Activated B cell treated with CpG ODN at 0.5 μM for 24 hours (primary cell): ENCODE measurements at regions not wholly inside any gene's neighbourhood (a gene's known extent, or its start where the extent isn't known, plus 50 kb on each side); places are given as distances from the start of the nearest gene placed in this dataset.
A peak's percentile ranks its signal among the peaks of the same experiment; 100 is the strongest.
"Not testable (repeated sequence)": the region's sequence is repeated elsewhere in the genome, so short reads cannot be mapped to it uniquely, and the experiment has no call there.

Source experiments
- ATAC-seq: fragments of 200-7000 bp; cut with Tn5 transposase; one replicate; pipeline ENCODE4 v1.10.0; 2021; ENCODE audit warnings: low read depth, mild to moderate bottlenecking, moderate library complexity
- CTCF ChIA-PET: fragments of 350-600 bp; sonication (Branson Sonifier 250); formaldehyde crosslinking; loops from one replicate; lab custom pipeline; 2021; ENCODE audit warnings: antibody characterized with exemption; lab: Charles Lee
- POLR2A ChIA-PET: fragments of 350-600 bp; sonication (Branson Sonifier 250); formaldehyde crosslinking; loops from one replicate; lab custom pipeline; 2021; ENCODE audit warnings: antibody characterized with exemption; lab: Charles Lee
- DNase-seq: peaks from one replicate; pipeline ENCODE4 v3.0.0; 2022
- H3K27ac Mint-ChIP-seq: one replicate; pipeline ENCODE4 v1.8.0; 2020; ENCODE audit warnings: mixed read lengths
- H3K27me3 Mint-ChIP-seq: one replicate; pipeline ENCODE4 v1.8.0; 2021; ENCODE audit warnings: mixed read lengths
- H3K36me3 Mint-ChIP-seq: one replicate; pipeline ENCODE4 v1.8.0; 2021; ENCODE audit warnings: low read depth, mixed read lengths
- H3K4me1 Mint-ChIP-seq: one replicate; pipeline ENCODE4 v1.8.0; 2021; ENCODE audit warnings: mixed read lengths
- H3K4me3 Mint-ChIP-seq: one replicate; pipeline ENCODE4 v1.8.0; 2020; ENCODE audit warnings: mild to moderate bottlenecking, mixed read lengths
- H3K9me3 Mint-ChIP-seq: one replicate; pipeline ENCODE4 v1.8.0; 2020; ENCODE audit warnings: mixed read lengths
- intact Hi-C: fragments of 100-400 bp; cut with micrococcal nuclease; formaldehyde crosslinking; loops from one replicate; pipeline ENCODE4 v1.15.1; 2024
- TF ChIP-seq, protein P1 (sequence below): fragments of 200-600 bp; IDR thresholded peaks from one replicate; pipeline ENCODE4 v1.8.0; 2022; ENCODE audit warnings: antibody characterized with exemption, mild to moderate bottlenecking

DNA sequence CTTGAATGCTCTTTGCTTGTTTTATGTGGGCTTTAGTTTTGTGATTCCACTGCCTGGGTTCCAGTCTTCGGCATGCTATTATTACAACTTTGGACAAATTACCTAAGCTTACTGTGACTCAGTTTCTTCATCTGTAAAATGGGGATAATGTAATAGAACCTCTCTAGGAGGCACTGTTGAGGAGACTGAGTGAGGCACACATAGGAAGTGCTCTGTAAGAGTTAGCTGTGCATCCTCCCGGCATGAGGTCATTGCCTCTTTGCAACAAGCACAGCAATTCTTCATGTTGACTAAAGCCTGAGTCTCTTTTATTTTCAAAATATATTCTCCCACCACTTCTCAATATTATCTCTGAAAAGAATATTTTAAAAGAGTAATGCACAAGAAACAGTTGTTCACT lies 227.4 kb downstream of the DLEU7 start:
- no peak for DNase-seq
- no peak for ATAC-seq
- Mint-ChIP-seq H3K9me3 (no peaks in the 10 kb centered on the region), H3K4me3 (no peak overlapping the region), H3K4me1 (peaks cover 49% of the 10 kb centered on the region), H3K36me3 (no peaks in the 10 kb centered on the region), H3K27ac (no peak overlapping the region), H3K27me3 (no peaks in the 10 kb centered on the region)
- TF ChIP-seq, protein P1, sequence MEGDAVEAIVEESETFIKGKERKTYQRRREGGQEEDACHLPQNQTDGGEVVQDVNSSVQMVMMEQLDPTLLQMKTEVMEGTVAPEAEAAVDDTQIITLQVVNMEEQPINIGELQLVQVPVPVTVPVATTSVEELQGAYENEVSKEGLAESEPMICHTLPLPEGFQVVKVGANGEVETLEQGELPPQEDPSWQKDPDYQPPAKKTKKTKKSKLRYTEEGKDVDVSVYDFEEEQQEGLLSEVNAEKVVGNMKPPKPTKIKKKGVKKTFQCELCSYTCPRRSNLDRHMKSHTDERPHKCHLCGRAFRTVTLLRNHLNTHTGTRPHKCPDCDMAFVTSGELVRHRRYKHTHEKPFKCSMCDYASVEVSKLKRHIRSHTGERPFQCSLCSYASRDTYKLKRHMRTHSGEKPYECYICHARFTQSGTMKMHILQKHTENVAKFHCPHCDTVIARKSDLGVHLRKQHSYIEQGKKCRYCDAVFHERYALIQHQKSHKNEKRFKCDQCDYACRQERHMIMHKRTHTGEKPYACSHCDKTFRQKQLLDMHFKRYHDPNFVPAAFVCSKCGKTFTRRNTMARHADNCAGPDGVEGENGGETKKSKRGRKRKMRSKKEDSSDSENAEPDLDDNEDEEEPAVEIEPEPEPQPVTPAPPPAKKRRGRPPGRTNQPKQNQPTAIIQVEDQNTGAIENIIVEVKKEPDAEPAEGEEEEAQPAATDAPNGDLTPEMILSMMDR = no peak
- ChIA-PET POLR2A (interaction anchor here (1.8 kb wide), 1 partner anchor 21 kb away, joined by 4 read pairs; no protein-coding TSS in a partner anchor), CTCF (interaction anchor here (1.1 kb wide), 1 partner anchor 185 kb away, joined by 4 read pairs; no protein-coding TSS in a partner anchor)
- intact Hi-C loops = no loop called here

DNA sequence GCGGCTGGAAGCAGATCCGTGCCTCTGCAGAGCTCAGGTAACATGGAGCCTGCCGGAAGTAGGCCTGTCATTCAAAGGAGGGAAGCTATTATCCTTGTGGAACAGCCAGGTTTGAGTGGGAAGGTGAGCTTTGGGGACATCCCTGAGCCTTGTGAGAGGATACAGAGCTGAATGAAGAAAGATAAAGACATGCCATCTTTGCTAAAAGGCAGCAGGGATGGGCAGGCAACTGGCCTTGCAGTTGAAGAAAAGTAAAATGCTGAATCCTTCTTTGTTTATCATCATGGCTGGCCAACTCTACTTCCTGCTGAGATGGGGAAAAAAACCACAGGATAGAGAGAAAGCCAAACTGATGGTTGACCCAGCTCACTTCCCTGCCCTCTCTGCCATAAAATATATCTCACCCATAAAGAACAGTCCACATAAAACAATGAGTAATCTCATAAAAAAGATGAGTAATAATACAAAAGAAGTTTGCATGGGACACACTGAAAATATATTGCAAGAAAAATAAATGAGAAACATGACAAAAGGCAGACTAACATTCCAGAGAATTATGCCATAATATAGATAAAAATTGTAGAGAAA lies 226.3 kb downstream of the DLEU7 start:
- Mint-ChIP-seq H3K4me3 (no peak overlapping the region), H3K27me3 (no peaks in the 10 kb centered on the region), H3K4me1 (peaks cover 41% of the 10 kb centered on the region), H3K27ac (peak overlapping the region; percentile 30), H3K9me3 (no peaks in the 10 kb centered on the region), H3K36me3 (no peaks in the 10 kb centered on the region)
- TF ChIP-seq, protein P1 = no peak
- intact Hi-C loops = no loop called here
- ChIA-PET POLR2A (interaction anchor here (1.1 to 1.8 kb wide), 2 partner anchors 23 to 26 kb away, joined by 4 to 5 read pairs; no protein-coding TSS in a partner anchor), CTCF (interaction anchor here (1.1 kb wide), 1 partner anchor 183 kb away, joined by 4 read pairs; no protein-coding TSS in a partner anchor)
- DNase-seq (no peak), ATAC-seq (peak; percentile 21)

GRCh38 chr13:50618206-50618605 lies 225.3 kb downstream of the DLEU7 start:
- CTCF ChIA-PET = no interaction called here
- no peaks in the 10 kb centered on the region for H3K36me3 Mint-ChIP-seq

GRCh38 chr13:50626101-50626547 lies 217.4 kb downstream of the DLEU7 start:
- no peak overlapping the region for H3K27ac Mint-ChIP-seq
- H3K36me3 Mint-ChIP-seq = no peaks in the 10 kb centered on the region
- ChIA-PET POLR2A (interaction anchor here (0.7 kb wide), 3 partner anchors 24 to 187 kb away, joined by 3 to 10 read pairs (median 10); no protein-coding TSS in a partner anchor), CTCF (no interaction called here)
- no peak overlapping the region for H3K4me3 Mint-ChIP-seq
- H3K4me1 Mint-ChIP-seq = peaks cover 18% of the 10 kb centered on the region
- no peaks in the 10 kb centered on the region for H3K27me3 Mint-ChIP-seq
- DNase-seq (no peak), ATAC-seq (peak; percentile 31)
- TF ChIP-seq, protein P1 = no peak
- H3K9me3 Mint-ChIP-seq = peaks cover 3% of the 10 kb centered on the region
- intact Hi-C loops = no loop called here

More at GRCh38 chr13:50618206-50618605, 225.3 kb downstream of the DLEU7 start:
- intact Hi-C loops = loop anchor here (2.0 kb wide), 1 partner anchor 17 kb away; no protein-coding TSS in a partner anchor
- TF ChIP-seq, protein P1 = no peak
- peaks cover 36% of the 10 kb centered on the region for H3K4me1 Mint-ChIP-seq
- no peak overlapping the region for H3K4me3 Mint-ChIP-seq
- no peak overlapping the region for H3K27ac Mint-ChIP-seq
- ATAC-seq (no peak), DNase-seq (no peak)
- no peaks in the 10 kb centered on the region for H3K9me3 Mint-ChIP-seq
- POLR2A ChIA-PET = interaction anchor here (0.6 to 1.9 kb wide), 2 partner anchors 19 to 23 kb away, joined by 4 read pairs; no protein-coding TSS in a partner anchor
- no peaks in the 10 kb centered on the region for H3K27me3 Mint-ChIP-seq

DNA sequence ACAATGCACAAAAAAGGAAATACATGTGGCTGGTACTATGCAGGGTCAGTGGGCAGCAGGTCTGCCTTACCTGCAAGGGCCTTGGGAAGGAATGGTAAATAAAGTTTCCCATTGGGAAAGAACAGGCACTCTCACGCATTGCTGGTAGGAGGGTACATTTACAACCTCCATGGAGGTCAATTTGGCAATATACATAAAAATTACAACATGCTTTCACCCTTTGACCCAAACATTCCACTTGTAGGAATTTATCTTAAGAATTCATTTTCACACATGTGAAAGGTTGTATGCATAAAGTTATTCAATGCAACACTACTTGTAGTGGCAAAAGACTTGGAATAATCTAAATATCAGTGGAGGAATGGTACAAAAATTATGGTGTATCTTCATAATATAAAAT lies 216.4 kb downstream of the DLEU7 start:
- TF ChIP-seq, protein P1 = no peak
- intact Hi-C loops = no loop called here
- peaks cover 14% of the 10 kb centered on the region for H3K4me1 Mint-ChIP-seq
- ChIA-PET CTCF (no interaction called here), POLR2A (interaction anchor here (0.5 to 0.6 kb wide), 2 partner anchors 27 to 652 kb away, joined by 7 to 8 read pairs; no protein-coding TSS in a partner anchor)
- peaks cover 3% of the 10 kb centered on the region for H3K9me3 Mint-ChIP-seq
- ATAC-seq = no peak
- no peaks in the 10 kb centered on the region for H3K27me3 Mint-ChIP-seq
- no peak overlapping the region for H3K4me3 Mint-ChIP-seq
- DNase-seq = no peak
- H3K27ac Mint-ChIP-seq = no peak overlapping the region
- H3K36me3 Mint-ChIP-seq = no peaks in the 10 kb centered on the region

DNA sequence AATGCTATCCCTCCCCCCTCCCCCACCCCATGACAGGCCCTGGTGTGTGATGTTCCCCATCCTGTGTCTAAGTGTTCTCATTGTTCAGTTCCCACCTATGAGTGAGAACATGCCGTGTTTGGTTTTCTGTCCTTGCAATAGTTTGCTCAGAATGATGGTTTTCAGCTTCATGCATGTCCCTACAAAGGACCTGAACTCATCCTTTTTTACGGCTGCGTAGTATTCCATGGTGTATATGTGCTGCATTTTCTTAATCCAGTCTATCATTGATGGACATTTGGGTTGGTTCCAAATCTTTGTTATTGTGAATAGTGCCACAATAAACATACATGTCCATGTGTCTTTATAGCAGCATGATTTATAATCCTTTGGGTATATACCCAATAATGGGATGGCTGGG lies 215.0 kb downstream of the DLEU7 start:
- intact Hi-C loops, H3K4me3 Mint-ChIP-seq, POLR2A ChIA-PET, H3K27ac Mint-ChIP-seq, H3K9me3 Mint-ChIP-seq, DNase-seq, ATAC-seq, H3K27me3 Mint-ChIP-seq, CTCF ChIA-PET, H3K36me3 Mint-ChIP-seq: not testable (repeated sequence)
- H3K4me1 Mint-ChIP-seq = peaks cover 24% of the 10 kb centered on the region
